ENCODE measurements at regions not wholly inside any gene's neighbourhood (a gene's known extent, or its start where the extent isn't known, plus 50 kb on each side); places are given as distances from the start of the nearest gene placed in this dataset.

DNA sequence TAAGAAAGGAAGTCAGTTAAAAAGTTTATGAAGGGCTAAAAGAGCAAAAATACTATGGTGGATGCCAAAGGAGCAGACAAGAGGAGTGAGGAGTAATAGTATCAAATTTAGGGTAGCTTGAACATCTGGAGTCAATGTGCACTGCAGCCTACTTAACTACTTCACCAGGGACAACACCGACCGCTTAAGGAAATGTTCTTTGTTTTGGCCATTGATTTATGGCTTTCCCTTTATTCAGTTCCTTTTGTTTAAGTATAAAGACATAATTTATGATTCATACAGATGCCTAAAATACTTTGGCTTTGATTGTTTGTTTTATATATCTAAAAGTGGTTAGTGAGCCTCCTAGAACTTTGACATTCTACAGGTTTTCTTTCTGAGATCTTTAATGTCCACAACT lies 276.3 kb upstream of the PRR20A start:
- no peaks in the 10 kb centered on the region for H3K4me1 ChIP-seq (ENCODE audit: insufficient read depth, low read length)
- no peak overlapping the region for H3K4me2 ChIP-seq (ENCODE audit: low read length)
- no peak overlapping the region for H3K27ac ChIP-seq (ENCODE audit: low read length)
- no TSS peak for BruUV-seq (replicated peaks)
- no peaks in the 10 kb centered on the region for H3K36me3 ChIP-seq (ENCODE audit: low read depth, low read length)
- intact Hi-C loops (cut with micrococcal nuclease) = no loop called here
- H3K79me2 ChIP-seq (ENCODE audit: low read length) = no peaks in the 10 kb centered on the region
- TF ChIP-seq EZH2phosphoT487 (IDR thresholded peaks at IDR 0.05; ENCODE audit: borderline replicate concordance, low read length) (no peak), EZH2 (IDR thresholded peaks at IDR 0.05; ENCODE audit: low read length, unreplicated experiment) (no peak)
- TF ChIP-seq, protein P1, sequence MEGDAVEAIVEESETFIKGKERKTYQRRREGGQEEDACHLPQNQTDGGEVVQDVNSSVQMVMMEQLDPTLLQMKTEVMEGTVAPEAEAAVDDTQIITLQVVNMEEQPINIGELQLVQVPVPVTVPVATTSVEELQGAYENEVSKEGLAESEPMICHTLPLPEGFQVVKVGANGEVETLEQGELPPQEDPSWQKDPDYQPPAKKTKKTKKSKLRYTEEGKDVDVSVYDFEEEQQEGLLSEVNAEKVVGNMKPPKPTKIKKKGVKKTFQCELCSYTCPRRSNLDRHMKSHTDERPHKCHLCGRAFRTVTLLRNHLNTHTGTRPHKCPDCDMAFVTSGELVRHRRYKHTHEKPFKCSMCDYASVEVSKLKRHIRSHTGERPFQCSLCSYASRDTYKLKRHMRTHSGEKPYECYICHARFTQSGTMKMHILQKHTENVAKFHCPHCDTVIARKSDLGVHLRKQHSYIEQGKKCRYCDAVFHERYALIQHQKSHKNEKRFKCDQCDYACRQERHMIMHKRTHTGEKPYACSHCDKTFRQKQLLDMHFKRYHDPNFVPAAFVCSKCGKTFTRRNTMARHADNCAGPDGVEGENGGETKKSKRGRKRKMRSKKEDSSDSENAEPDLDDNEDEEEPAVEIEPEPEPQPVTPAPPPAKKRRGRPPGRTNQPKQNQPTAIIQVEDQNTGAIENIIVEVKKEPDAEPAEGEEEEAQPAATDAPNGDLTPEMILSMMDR (conservative IDR thresholded peaks at IDR 0.05; ENCODE audit: low read depth, low read length) = no peak
- H3F3A ChIP-seq (ENCODE audit: low read length, unreplicated experiment) = no peaks in the 10 kb centered on the region
- no peak overlapping the region for H2AFZ ChIP-seq (ENCODE audit: low read length)
- H3K27me3 ChIP-seq (ENCODE audit: low read length) = no peaks in the 10 kb centered on the region
- H3K9ac ChIP-seq (ENCODE audit: low read length) = no peak overlapping the region
- no peaks in the 10 kb centered on the region for H3K9me2 ChIP-seq (replicated peaks; ENCODE audit: low read length)
- no peak overlapping the region for H3K4me3 ChIP-seq (ENCODE audit: low read length)
- no peaks in the 10 kb centered on the region for H3K9me3 ChIP-seq (ENCODE audit: low read length)
- peak; percentile 37 for ATAC-seq
- ChIA-PET POLR2A (ENCODE audit: unreplicated experiment) (no interaction called here), CTCF (no interaction called here)
- no peaks in the 10 kb centered on the region for H4K20me1 ChIP-seq (ENCODE audit: low read length)
- DNase-seq = peak; percentile 8

DNA sequence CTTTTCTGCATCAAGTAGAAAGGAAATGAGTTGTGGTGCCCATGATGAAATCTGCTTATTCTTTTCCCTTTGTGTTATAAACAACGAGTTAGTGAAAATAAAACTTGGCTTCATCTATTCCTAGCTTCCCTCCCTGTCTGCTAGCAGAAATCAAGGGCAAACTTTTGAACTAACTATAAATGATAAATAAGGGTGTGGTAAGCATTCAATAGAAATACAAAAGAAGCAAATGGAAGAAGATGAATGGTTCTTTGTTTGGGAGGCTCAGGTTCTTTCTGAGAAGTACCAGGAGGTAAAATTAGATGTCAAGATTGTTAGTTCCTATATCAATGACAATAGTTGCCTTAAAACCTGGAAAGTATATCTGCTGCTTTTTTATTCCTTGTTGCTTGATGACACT lies 275.3 kb upstream of the PRR20A start:
- CTCF ChIA-PET = no interaction called here
- Histone ChIP-seq H3K27me3 (ENCODE audit: low read length) (no peaks in the 10 kb centered on the region), H3K36me3 (ENCODE audit: low read depth, low read length) (no peaks in the 10 kb centered on the region), H3K4me1 (ENCODE audit: insufficient read depth, low read length) (no peaks in the 10 kb centered on the region), H3K79me2 (ENCODE audit: low read length) (no peaks in the 10 kb centered on the region), H3K9me2 (replicated peaks; ENCODE audit: low read length) (no peaks in the 10 kb centered on the region), H3K9ac (ENCODE audit: low read length) (no peak overlapping the region), H3K9me3 (ENCODE audit: low read length) (no peaks in the 10 kb centered on the region), H3F3A (ENCODE audit: low read length, unreplicated experiment) (no peaks in the 10 kb centered on the region), H3K4me2 (ENCODE audit: low read length) (no peak overlapping the region), H2AFZ (ENCODE audit: low read length) (no peak overlapping the region), H4K20me1 (ENCODE audit: low read length) (no peaks in the 10 kb centered on the region), H3K4me3 (ENCODE audit: low read length) (no peak overlapping the region), H3K27ac (ENCODE audit: low read length) (no peak overlapping the region)
- no peak for ATAC-seq
- intact Hi-C loops (cut with micrococcal nuclease) = no loop called here
- TF ChIP-seq EZH2phosphoT487 (IDR thresholded peaks at IDR 0.05; ENCODE audit: borderline replicate concordance, low read length) (no peak), EZH2 (IDR thresholded peaks at IDR 0.05; ENCODE audit: low read length, unreplicated experiment) (no peak)
- TF ChIP-seq, protein P1 (conservative IDR thresholded peaks at IDR 0.05; ENCODE audit: low read depth, low read length) = no peak
- no TSS peak for BruUV-seq (replicated peaks)
- no peak for DNase-seq
- POLR2A ChIA-PET (ENCODE audit: unreplicated experiment) = no interaction called here

DNA sequence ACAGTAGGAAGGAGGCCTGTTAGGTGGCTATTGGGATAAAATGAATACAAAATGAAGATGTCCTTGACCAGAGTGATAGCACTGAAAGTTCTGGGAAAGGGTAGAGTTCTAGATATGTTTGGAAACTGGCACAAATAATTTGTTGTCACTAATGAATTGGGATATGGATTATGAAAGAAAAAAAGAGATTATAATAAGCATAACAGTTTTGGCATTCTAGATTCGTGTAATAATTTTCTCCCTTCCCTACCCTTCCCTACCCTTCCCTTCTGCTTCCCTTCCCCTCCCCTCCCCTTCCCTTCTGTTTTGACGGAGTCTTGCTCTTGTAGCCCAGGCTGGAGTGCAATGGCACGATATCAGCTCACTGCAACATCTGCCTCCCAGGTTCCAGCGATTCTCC lies 271.0 kb upstream of the PRR20A start:
- intact Hi-C loops (cut with micrococcal nuclease) = no loop called here
- no peak for TF ChIP-seq EZH2 (IDR thresholded peaks at IDR 0.05; ENCODE audit: low read length, unreplicated experiment)
- TF ChIP-seq EZH2phosphoT487 (IDR thresholded peaks at IDR 0.05; ENCODE audit: borderline replicate concordance, low read length) = no peak
- TF ChIP-seq, protein P1 (conservative IDR thresholded peaks at IDR 0.05; ENCODE audit: low read depth, low read length) = no peak

More for the DNA sequence above, 271.0 kb upstream of the PRR20A start:
- CTCF ChIA-PET = no interaction called here
- ATAC-seq = no peak
- BruUV-seq (replicated peaks) = no TSS peak
- Histone ChIP-seq H3K9me2 (replicated peaks; ENCODE audit: low read length) (no peaks in the 10 kb centered on the region), H3K27ac (ENCODE audit: low read length) (no peak overlapping the region), H2AFZ (ENCODE audit: low read length) (no peak overlapping the region), H3K36me3 (ENCODE audit: low read depth, low read length) (no peaks in the 10 kb centered on the region), H3F3A (ENCODE audit: low read length, unreplicated experiment) (no peaks in the 10 kb centered on the region), H3K27me3 (ENCODE audit: low read length) (no peaks in the 10 kb centered on the region), H4K20me1 (ENCODE audit: low read length) (no peaks in the 10 kb centered on the region), H3K4me1 (ENCODE audit: insufficient read depth, low read length) (no peaks in the 10 kb centered on the region), H3K79me2 (ENCODE audit: low read length) (no peaks in the 10 kb centered on the region), H3K9ac (ENCODE audit: low read length) (no peak overlapping the region), H3K4me2 (ENCODE audit: low read length) (no peak overlapping the region), H3K4me3 (ENCODE audit: low read length) (no peak overlapping the region), H3K9me3 (ENCODE audit: low read length) (no peaks in the 10 kb centered on the region)
- POLR2A ChIA-PET (ENCODE audit: unreplicated experiment) = no interaction called here
- no peak for DNase-seq

Measured in PC-3 (cell line).